SK-N-SH (cell line): ENCODE measurements at regions not wholly inside any gene's neighbourhood (a gene's known extent, or its start where the extent isn't known, plus 50 kb on each side); places are given as distances from the start of the nearest gene placed in this dataset.

ENCODE experiments used
- CTCF ChIA-PET: fragments of 300-600, 350-600 bp; formaldehyde crosslinking; extraction: SDS; loops from one replicate; lab custom pipeline; 2021; lab: Yijun Ruan, JAX
- POLR2A ChIA-PET: fragments of 350-600 bp; sonication (Branson Sonifier 250); formaldehyde crosslinking; extraction: SDS; loops from one replicate; lab custom pipeline; 2020; ENCODE audit warnings: antibody characterized with exemption, inconsistent platforms; lab: Yijun Ruan, JAX
- DNase-seq: peaks from one replicate; pipeline ENCODE4 v3.0.0; 2012
- H2AFZ ChIP-seq: fragments of 200-600 bp; sonication (generic); 2 replicates; pipeline ENCODE4 v1.8.1; 2016; ENCODE audit warnings: antibody characterized with exemption, mild to moderate bottlenecking, low read depth
- H3F3A ChIP-seq: fragments of 200-600 bp; sonication (generic); replicated peaks from 2 replicates; pipeline ENCODE3; 2016; ENCODE audit warnings: antibody characterized with exemption, mild to moderate bottlenecking; ENCODE audit not compliant: insufficient read depth
- H3K27ac ChIP-seq, 2 experiments: fragments of 200-500 bp in 1 of 2; fragments of 200-600 bp in 1 of 2; sonication (Bioruptor generic) in 1 of 2; sonication (generic), shearing (Covaris generic) in 1 of 2; 2 replicates each; pipeline versions ENCODE4 v1.5.1 to v1.6.1; 2014 to 2016; ENCODE audit warnings: low read depth in 2 of 2, inconsistent platforms in 1 of 2, low read length in 1 of 2, mild to moderate bottlenecking in 1 of 2, mixed read lengths in 1 of 2
- H3K27me3 ChIP-seq: fragments of 200-600 bp; sonication (generic), shearing (Covaris generic); 2 replicates; pipeline ENCODE4 v1.6.1; 2016; ENCODE audit warnings: mixed run types; ENCODE audit not compliant: insufficient read depth
- H3K36me3 ChIP-seq, 2 experiments: fragments of 200-500 bp in 1 of 2; fragments of 200-600 bp in 1 of 2; sonication (Bioruptor generic) in 1 of 2; sonication (generic) in 1 of 2; replicated peaks in 1 of 2; 2 replicates each; pipeline versions ENCODE3 to v1.5.1; 2014 to 2016; ENCODE audit warnings: low read length in 1 of 2, mild to moderate bottlenecking in 1 of 2; ENCODE audit not compliant: insufficient read depth in 2 of 2, control insufficient read depth in 1 of 2
- H3K4me1 ChIP-seq, 2 experiments: fragments of 200-500 bp in 1 of 2; fragments of 200-600 bp in 1 of 2; sonication (Bioruptor generic) in 1 of 2; sonication (generic), shearing (Covaris generic) in 1 of 2; 2 replicates each; pipeline versions ENCODE4 v1.5.1 to v1.6.1; 2014 to 2016; ENCODE audit warnings: low read depth in 1 of 2, low read length in 1 of 2, mixed run types in 1 of 2; ENCODE audit not compliant: insufficient read depth in 2 of 2, control insufficient read depth in 1 of 2
- H3K4me2 ChIP-seq: fragments of 200-600 bp; sonication (generic), shearing (Covaris generic); 2 replicates; pipeline ENCODE4 v1.6.1; 2017; ENCODE audit warnings: mixed run types
- H3K4me3 ChIP-seq, 2 experiments: fragments of 200-500 bp in 1 of 2; fragments of 200-600 bp in 1 of 2; sonication (Bioruptor generic) in 1 of 2; sonication (generic), shearing (Covaris generic) in 1 of 2; 2 replicates each; pipeline versions ENCODE4 v1.5.1 to v1.8.1; 2014 to 2016; ENCODE audit warnings: low read depth in 2 of 2, inconsistent platforms in 1 of 2, low read length in 1 of 2, mild to moderate bottlenecking in 1 of 2, mixed read lengths in 1 of 2, moderate library complexity in 1 of 2
- H3K79me2 ChIP-seq: fragments of 200-600 bp; sonication (generic); 2 replicates; pipeline ENCODE4 v1.8.1; 2017; ENCODE audit warnings: mild to moderate bottlenecking; ENCODE audit not compliant: insufficient read depth
- H3K9ac ChIP-seq: fragments of 200-600 bp; sonication (generic); 2 replicates; pipeline ENCODE4 v1.6.1; 2017; ENCODE audit warnings: mixed run types
- H3K9me2 ChIP-seq: fragments of 200-600 bp; sonication (generic); 2 replicates; pipeline ENCODE4 v1.6.1; 2017; ENCODE audit warnings: mixed run types
- H3K9me3 ChIP-seq: fragments of 200-600 bp; sonication (generic); 2 replicates; pipeline ENCODE4 v1.6.1; 2017; ENCODE audit warnings: mixed run types, mild to moderate bottlenecking, moderate library complexity
- H4K20me1 ChIP-seq: fragments of 200-600 bp; sonication (generic); 2 replicates; pipeline ENCODE4 v1.6.1; 2017; ENCODE audit warnings: mild to moderate bottlenecking, mixed run types; ENCODE audit not compliant: insufficient read depth
- FOSL2 ChIP-seq: IDR thresholded peaks from 2 replicates; pipeline ENCODE4 v1.4.0; 2012; ENCODE audit warnings: low read depth, mild to moderate bottlenecking, moderate library complexity, borderline replicate concordance
- FOXJ3 ChIP-seq: sonication (generic); formaldehyde crosslinking; IDR thresholded peaks from 2 replicates; pipeline ENCODE4 v1.5.1; 2020; ENCODE audit warnings: mild to moderate bottlenecking, missing genetic modification reagents
- FOXM1 ChIP-seq: IDR thresholded peaks from 2 replicates; pipeline ENCODE4 v1.4.0; 2012; ENCODE audit warnings: low read depth, mild to moderate bottlenecking
- IRF3 ChIP-seq: fragments of 150-350 bp; IDR thresholded peaks from 2 replicates; pipeline ENCODE4 v1.6.1; 2016; ENCODE audit warnings: mild to moderate bottlenecking, low read depth, low read length
- MEF2A ChIP-seq: IDR thresholded peaks from 2 replicates; pipeline ENCODE4 v1.4.0; 2012; ENCODE audit warnings: low read depth, borderline replicate concordance
- NRF1 ChIP-seq: IDR thresholded peaks from 2 replicates; pipeline ENCODE4 v1.6.1; 2012; ENCODE audit warnings: low read depth, mild to moderate bottlenecking, low read length
- PBX3 ChIP-seq: IDR thresholded peaks from 2 replicates; pipeline ENCODE4; 2012
- POLR2AphosphoS5 ChIP-seq: IDR thresholded peaks from 2 replicates; pipeline ENCODE4 v1.6.1; 2012; ENCODE audit warnings: low read depth, low read length
- RAD21 ChIP-seq: IDR thresholded peaks from 2 replicates; pipeline ENCODE4 v1.6.1; 2012; ENCODE audit warnings: mild to moderate bottlenecking, low read length
- REST ChIP-seq: IDR thresholded peaks from 2 replicates; pipeline ENCODE4 v1.6.1; 2012; ENCODE audit warnings: mild to moderate bottlenecking, low read depth, low read length, moderate library complexity
- RFX5 ChIP-seq: IDR thresholded peaks from 2 replicates; pipeline ENCODE4 v1.6.1; 2012; ENCODE audit warnings: mild to moderate bottlenecking, improper control_type of control experiment, low read length
- RXRA ChIP-seq: IDR thresholded peaks from 2 replicates; pipeline ENCODE4 v1.4.0; 2012; ENCODE audit warnings: low read depth, mild to moderate bottlenecking, borderline replicate concordance
- SIN3A ChIP-seq: IDR thresholded peaks from 2 replicates; pipeline ENCODE4 v1.6.1; 2012; ENCODE audit warnings: low read depth, mild to moderate bottlenecking, low read length, moderate library complexity, borderline replicate concordance
- TAF1 ChIP-seq: IDR thresholded peaks from 2 replicates; pipeline ENCODE4 v1.6.1; 2012; ENCODE audit warnings: low read depth, mild to moderate bottlenecking, low read length, moderate library complexity, borderline replicate concordance
- TCF12 ChIP-seq: IDR thresholded peaks from 2 replicates; pipeline ENCODE4 v1.4.0; 2012
- TEAD4 ChIP-seq: IDR thresholded peaks from 2 replicates; pipeline ENCODE4 v1.4.0; 2012; ENCODE audit warnings: mild to moderate bottlenecking, borderline replicate concordance; ENCODE audit not compliant: insufficient read depth
- USF1 ChIP-seq: IDR thresholded peaks from 2 replicates; pipeline ENCODE4 v1.4.0; 2012; ENCODE audit warnings: low read depth, borderline replicate concordance
- USF2 ChIP-seq: fragments of 150-350 bp; IDR thresholded peaks from 2 replicates; pipeline ENCODE4 v1.6.1; 2017; ENCODE audit warnings: antibody characterized with exemption, low read length, low read depth, borderline replicate concordance
- YY1 ChIP-seq: IDR thresholded peaks from 2 replicates; pipeline ENCODE4 v1.4.0; 2012; ENCODE audit warnings: low read depth, mild to moderate bottlenecking
- ZBTB33 ChIP-seq: IDR thresholded peaks from 2 replicates; pipeline ENCODE4 v1.4.0; 2012; ENCODE audit warnings: low read depth, borderline replicate concordance
- WGBS: methylation state at CpG from one replicate; pipeline ENCODE4 v1.1.6; 2017; ENCODE audit warnings: low lambda C conversion rate; 5-methylcytosine and 5-hydroxymethylcytosine counted together

GRCh38 chr6:19906171-19906570, 69.0 kb downstream of the ID4 start:
- H3K9ac ChIP-seq = no peak overlapping the region
- H3K79me2 ChIP-seq = no peaks in the 10 kb centered on the region
- TF ChIP-seq SIN3A = no peak
- TF ChIP-seq PBX3 = no peak
- TF ChIP-seq TEAD4 = no peak
- TF ChIP-seq REST = no peak
- TF ChIP-seq POLR2AphosphoS5 = no peak
- no peak for TF ChIP-seq ZBTB33
- TF ChIP-seq RXRA = no peak
- TF ChIP-seq NRF1 = no peak
- no peak for TF ChIP-seq FOSL2
- no peak for TF ChIP-seq USF2
- TF ChIP-seq FOXJ3 = no peak
- TF ChIP-seq RFX5 = no peak
- no peak for TF ChIP-seq FOXM1
- TF ChIP-seq TAF1 = no peak
- no peak for TF ChIP-seq IRF3
- no peak for TF ChIP-seq TCF12
- TF ChIP-seq USF1 = no peak
- TF ChIP-seq MEF2A = no peak
- TF ChIP-seq YY1 = no peak
- TF ChIP-seq RAD21 = no peak
- H3F3A ChIP-seq = no peaks in the 10 kb centered on the region
- H3K36me3 ChIP-seq = no peaks in the 10 kb centered on the region
- DNase-seq = no peak
- H3K27ac ChIP-seq = no peak overlapping the region
- 0 out of 2 replicates have a peak, but pooled peaks cover 5% of the 10 kb centered on the region for H3K27me3 ChIP-seq
- H3K4me2 ChIP-seq = no peak overlapping the region
- H2AFZ ChIP-seq = no peak overlapping the region
- H4K20me1 ChIP-seq = no peaks in the 10 kb centered on the region
- WGBS = 26% methylated on average over 3 of the region's 3 CpGs
- no peaks in the 10 kb centered on the region for H3K9me3 ChIP-seq
- ChIA-PET POLR2A (no interaction called here), CTCF (interaction anchor here (1.6 kb wide), 1 partner anchor 916 kb away, joined by 4 read pairs; no protein-coding TSS in a partner anchor)
- no peak overlapping the region for H3K4me3 ChIP-seq
- H3K4me1 ChIP-seq = no peaks in the 10 kb centered on the region
- no peaks in the 10 kb centered on the region for H3K9me2 ChIP-seq
